Esophagus squamous epithelium (tissue), 5 donors: ENCODE measurements at regions not wholly inside any gene's neighbourhood (a gene's known extent, or its start where the extent isn't known, plus 50 kb on each side); places are given as distances from the start of the nearest gene placed in this dataset.

Experiments
- DNase-seq: peaks from one replicate; lab custom pipeline; 2025; lab: John Stamatoyannopoulos, UW
- H3K27ac ChIP-seq, 4 donors: fragments of 200-600 bp; sonication (generic); one replicate each; pipeline ENCODE4 v1.5.1; 2016 to 2019; ENCODE audit warnings: mild to moderate bottlenecking in 1 of 4
- H3K27me3 ChIP-seq, 4 donors: fragments of 200-600 bp; sonication (generic); 1 replicate in 3 of 4; 2 replicates in 1 of 4; pipeline versions ENCODE4 v1.5.1 to v1.6.0; 2017 to 2021; ENCODE audit warnings: antibody characterized with exemption in 1 of 4
- H3K36me3 ChIP-seq, 3 donors: fragments of 200-600 bp; sonication (generic); one replicate each; pipeline ENCODE4 v1.5.1; 2016 to 2019
- H3K4me1 ChIP-seq, 3 donors: fragments of 200-600 bp; sonication (generic); one replicate each; pipeline ENCODE4 v1.5.1; 2017 to 2019
- H3K4me3 ChIP-seq, 4 donors: fragments of 200-600 bp; sonication (generic); 1 replicate in 3 of 4; 2 replicates in 1 of 4; pipeline ENCODE4 v1.5.1; 2016 to 2019; ENCODE audit warnings: mild to moderate bottlenecking in 2 of 4, moderate library complexity in 1 of 4
- H3K9me3 ChIP-seq, 3 donors: fragments of 200-600 bp; sonication (generic); one replicate each; pipeline ENCODE4 v1.5.1; 2016 to 2019
- CTCF ChIP-seq, 6 experiments: fragments of 450-650 bp in 4 of 6; fragments of 200-600 bp in 2 of 6; sonication (generic) in 2 of 6; IDR thresholded peaks; one replicate each; pipeline ENCODE4 v1.5.1; 2016 to 2019; ENCODE audit warnings: antibody characterized with exemption in 6 of 6, mild to moderate bottlenecking in 4 of 6, moderate library complexity in 4 of 6
- POLR2A ChIP-seq, 4 donors: fragments of 450-650 bp; IDR thresholded peaks; one replicate each; pipeline ENCODE4 v1.6.1; 2017; ENCODE audit warnings: antibody characterized with exemption in 4 of 4, mild to moderate bottlenecking in 4 of 4, moderate library complexity in 3 of 4
- WGBS, 2 donors: methylation state at CpG; one replicate each; pipeline ENCODE4 v1.1.5; 2018; 5-methylcytosine and 5-hydroxymethylcytosine counted together
- intact Hi-C: fragments of 100-400 bp; cut with DNase I; formaldehyde crosslinking; loops from one replicate; pipeline ENCODE4 v1.15.0; 2022
- donor health status: DM: yes; HTN: yes; CAD: no.

- no peak overlapping the region for H3K27ac ChIP-seq
- H3K4me3 ChIP-seq, result no peak overlapping the region
- no peak for DNase-seq
- 38 to 73% methylated on average over 2 of the region's 2 CpGs for WGBS, 2 donors
- H3K9me3 ChIP-seq, result no peaks in the 10 kb centered on the region
- H3K27me3 ChIP-seq, result no peaks in the 10 kb centered on the region
- intact Hi-C loops, result no loop called here
- H3K36me3 ChIP-seq, result no peaks in the 10 kb centered on the region
- H3K4me1 ChIP-seq, result no peaks in the 10 kb centered on the region
- no peak for TF ChIP-seq CTCF (IDR thresholded peaks at IDR 0.05)
- TF ChIP-seq POLR2A (IDR thresholded peaks at IDR 0.05), result no peak
These were observed 100.7 kb downstream of the ARL4A start for GRCh38 chr7:12788171-12788570.

- no peaks in the 10 kb centered on the region for H3K27me3 ChIP-seq
- no peak for DNase-seq
- H3K27ac ChIP-seq, result no peak overlapping the region
- H3K4me1 ChIP-seq, result no peaks in the 10 kb centered on the region
- no peaks in the 10 kb centered on the region for H3K36me3 ChIP-seq
- TF ChIP-seq CTCF (IDR thresholded peaks at IDR 0.05) (no peak), POLR2A (IDR thresholded peaks at IDR 0.05) (no peak)
- intact Hi-C loops, result no loop called here
- WGBS, 2 donors, result 65 to 73% methylated on average over 4 of the region's 4 CpGs
- no peaks in the 10 kb centered on the region for H3K9me3 ChIP-seq
- no peak overlapping the region for H3K4me3 ChIP-seq
These were observed 101.2 kb downstream of the ARL4A start for GRCh38 chr7:12788591-12788990.

DNA sequence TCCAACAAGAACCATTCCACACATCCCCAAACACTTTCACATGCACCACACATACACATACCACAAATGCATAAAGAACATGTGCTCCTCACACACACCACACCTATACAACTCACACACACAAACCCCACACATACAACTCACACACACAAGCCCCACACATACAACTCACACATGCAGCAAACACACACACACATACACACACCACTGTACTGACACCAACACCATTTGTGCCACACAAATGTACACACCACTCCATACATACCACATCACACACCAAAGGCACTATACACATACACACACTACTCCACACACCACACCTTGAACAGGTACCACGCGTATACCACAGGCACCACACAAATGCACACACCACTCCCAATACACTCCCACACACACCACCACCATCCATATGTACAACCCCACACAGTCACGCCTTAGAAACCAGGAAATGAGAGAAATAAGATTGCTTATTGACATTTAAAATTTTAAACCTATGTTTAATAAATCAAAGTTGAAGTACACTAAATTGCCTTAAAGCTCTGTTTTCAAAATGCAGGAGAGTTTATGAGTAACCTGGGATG is 107.4 kb downstream of the ARL4A start:
- H3K4me1 ChIP-seq, result no peaks in the 10 kb centered on the region
- no peak overlapping the region for H3K27ac ChIP-seq
- WGBS, 2 donors, result 82 to 92% methylated on average over 3 of the region's 3 CpGs
- no peaks in the 10 kb centered on the region for H3K9me3 ChIP-seq
- no peak for TF ChIP-seq CTCF (IDR thresholded peaks at IDR 0.05)
- TF ChIP-seq POLR2A (IDR thresholded peaks at IDR 0.05), result no peak
- no peak for DNase-seq
- H3K36me3 ChIP-seq, result no peaks in the 10 kb centered on the region
- H3K27me3 ChIP-seq, result no peaks in the 10 kb centered on the region
- intact Hi-C loops, result no loop called here
- H3K4me3 ChIP-seq, result no peak overlapping the region

DNA sequence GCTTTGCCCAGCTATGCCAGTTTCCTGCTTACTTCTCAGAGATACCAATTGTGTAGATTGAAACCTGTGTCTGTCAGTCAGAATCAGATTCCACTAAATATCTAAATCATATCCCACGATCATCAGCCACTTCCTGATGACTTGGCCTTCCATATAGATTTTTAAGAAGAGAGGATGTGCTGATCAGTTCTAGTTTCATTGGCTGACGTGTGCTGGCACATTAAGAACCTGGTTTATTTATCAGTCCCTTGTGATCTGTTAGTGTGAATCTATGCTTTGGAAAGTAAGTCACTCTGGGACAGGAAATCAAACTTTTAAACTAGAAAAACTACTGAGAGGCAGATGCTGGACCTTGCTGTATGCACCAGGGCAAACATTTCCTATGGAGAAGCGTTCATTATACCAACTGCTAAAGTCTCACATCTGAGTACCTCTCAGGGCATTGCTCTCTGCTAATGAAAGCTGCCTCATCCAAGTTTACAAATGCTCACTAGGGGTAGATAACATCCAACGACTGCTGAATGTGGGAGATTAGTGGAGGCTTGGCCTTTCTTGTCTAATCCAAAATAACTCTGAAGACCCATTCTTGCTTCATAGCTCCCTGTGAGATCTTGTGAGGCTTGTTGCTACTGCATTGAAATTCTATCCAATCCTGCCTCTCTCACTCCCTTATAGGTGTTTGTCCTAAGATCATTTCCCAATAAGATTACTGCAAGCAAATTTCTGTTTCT is 109.1 kb downstream of the ARL4A start:
- Histone ChIP-seq H3K4me1 (peaks cover 6 to 13% (median 6%) of the 10 kb centered on the region in 3 donors), H3K9me3 (no peaks in the 10 kb centered on the region), H3K4me3 (no peak overlapping the region), H3K27me3 (no peaks in the 10 kb centered on the region), H3K36me3 (no peaks in the 10 kb centered on the region), H3K27ac (no peak overlapping the region)
- no peak for TF ChIP-seq CTCF (IDR thresholded peaks at IDR 0.05)
- no peak for TF ChIP-seq POLR2A (IDR thresholded peaks at IDR 0.05)
- DNase-seq, result no peak
- 63 to 68% methylated on average over 4 of the region's 4 CpGs for WGBS, 2 donors
- intact Hi-C loops, result no loop called here

GRCh38 chr7:12800486-12800885 is 113.1 kb downstream of the ARL4A start:
- Histone ChIP-seq H3K4me1 (peaks cover 9 to 41% (median 21%) of the 10 kb centered on the region in 3 donors), H3K27ac (peak overlapping the region in 1 of 4 donors; percentile 74)
- WGBS, 2 donors, result 44 to 60% methylated on average over 3 of the region's 3 CpGs

More at GRCh38 chr7:12800486-12800885, 113.1 kb downstream of the ARL4A start:
- intact Hi-C loops, result no loop called here
- H3K27me3 ChIP-seq, result no peaks in the 10 kb centered on the region
- H3K9me3 ChIP-seq, result no peaks in the 10 kb centered on the region
- no peaks in the 10 kb centered on the region for H3K36me3 ChIP-seq
- no peak for DNase-seq
- H3K4me3 ChIP-seq, result no peak overlapping the region
- TF ChIP-seq POLR2A (IDR thresholded peaks at IDR 0.05) (no peak), CTCF (IDR thresholded peaks at IDR 0.05) (no peak)
